Neutrophil (primary cell): ENCODE measurements at regions not wholly inside any gene's neighbourhood (a gene's known extent, or its start where the extent isn't known, plus 50 kb on each side); places are given as distances from the start of the nearest gene placed in this dataset.

ENCODE experiments used
- H3K27ac ChIP-seq: fragments of 200-600 bp; sonication (generic); 2 replicates; pipeline ENCODE4 v1.5.1; 2016; ENCODE audit warnings: mild to moderate bottlenecking, moderate library complexity
- H3K27me3 ChIP-seq: fragments of 200-600 bp; sonication (generic); 2 replicates; pipeline ENCODE4 v1.6.0; 2016; ENCODE audit warnings: mild to moderate bottlenecking
- H3K36me3 ChIP-seq: fragments of 200-600 bp; sonication (generic); 2 replicates; pipeline ENCODE4 v1.5.1; 2017
- H3K4me1 ChIP-seq, 2 experiments: fragments of 200-600 bp in 1 of 2; sonication (generic) in 1 of 2; 1 replicate in 1 of 2; 2 replicates in 1 of 2; pipeline versions ENCODE4 v1.5.1 to v1.6.1; 2013 to 2016; ENCODE audit warnings: low read depth in 1 of 2, low read length in 1 of 2, mild to moderate bottlenecking in 1 of 2, moderate library complexity in 1 of 2; ENCODE audit not compliant: control insufficient read depth in 1 of 2, insufficient read depth in 1 of 2
- H3K4me3 ChIP-seq, 2 experiments: fragments of 200-600 bp in 1 of 2; sonication (generic) in 1 of 2; 1 replicate in 1 of 2; 2 replicates in 1 of 2; pipeline ENCODE4 v1.5.1; 2013 to 2016; ENCODE audit warnings: low read depth in 1 of 2, low read length in 1 of 2, mild to moderate bottlenecking in 1 of 2, moderate library complexity in 1 of 2
- H3K9me3 ChIP-seq: fragments of 200-600 bp; sonication (generic); 2 replicates; pipeline ENCODE4 v1.5.1; 2016
- TF ChIP-seq, protein P1 (sequence below): fragments of 200-600 bp; sonication (generic); IDR thresholded peaks from 2 replicates; pipeline ENCODE4 v1.5.1; 2016; ENCODE audit warnings: antibody characterized with exemption

- TF ChIP-seq, protein P1, sequence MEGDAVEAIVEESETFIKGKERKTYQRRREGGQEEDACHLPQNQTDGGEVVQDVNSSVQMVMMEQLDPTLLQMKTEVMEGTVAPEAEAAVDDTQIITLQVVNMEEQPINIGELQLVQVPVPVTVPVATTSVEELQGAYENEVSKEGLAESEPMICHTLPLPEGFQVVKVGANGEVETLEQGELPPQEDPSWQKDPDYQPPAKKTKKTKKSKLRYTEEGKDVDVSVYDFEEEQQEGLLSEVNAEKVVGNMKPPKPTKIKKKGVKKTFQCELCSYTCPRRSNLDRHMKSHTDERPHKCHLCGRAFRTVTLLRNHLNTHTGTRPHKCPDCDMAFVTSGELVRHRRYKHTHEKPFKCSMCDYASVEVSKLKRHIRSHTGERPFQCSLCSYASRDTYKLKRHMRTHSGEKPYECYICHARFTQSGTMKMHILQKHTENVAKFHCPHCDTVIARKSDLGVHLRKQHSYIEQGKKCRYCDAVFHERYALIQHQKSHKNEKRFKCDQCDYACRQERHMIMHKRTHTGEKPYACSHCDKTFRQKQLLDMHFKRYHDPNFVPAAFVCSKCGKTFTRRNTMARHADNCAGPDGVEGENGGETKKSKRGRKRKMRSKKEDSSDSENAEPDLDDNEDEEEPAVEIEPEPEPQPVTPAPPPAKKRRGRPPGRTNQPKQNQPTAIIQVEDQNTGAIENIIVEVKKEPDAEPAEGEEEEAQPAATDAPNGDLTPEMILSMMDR: no peak
- Histone ChIP-seq H3K27ac (no peak overlapping the region), H3K4me3 (no peak overlapping the region), H3K4me1 (no peaks in the 10 kb centered on the region), H3K27me3 (peaks cover 3% of the 10 kb centered on the region), H3K9me3 (no peaks in the 10 kb centered on the region), H3K36me3 (no peaks in the 10 kb centered on the region)
These were observed 63.3 kb upstream of the IRX5 start for GRCh38 chr16:54867302-54867832.

GRCh38 chr16:54862529-54862928 lies 68.1 kb upstream of the IRX5 start:
- Histone ChIP-seq H3K27me3 (peaks cover 10% of the 10 kb centered on the region), H3K4me3 (no peak overlapping the region), H3K36me3 (no peaks in the 10 kb centered on the region), H3K4me1 (no peaks in the 10 kb centered on the region), H3K27ac (no peak overlapping the region), H3K9me3 (no peaks in the 10 kb centered on the region)
- TF ChIP-seq, protein P1: no peak

DNA sequence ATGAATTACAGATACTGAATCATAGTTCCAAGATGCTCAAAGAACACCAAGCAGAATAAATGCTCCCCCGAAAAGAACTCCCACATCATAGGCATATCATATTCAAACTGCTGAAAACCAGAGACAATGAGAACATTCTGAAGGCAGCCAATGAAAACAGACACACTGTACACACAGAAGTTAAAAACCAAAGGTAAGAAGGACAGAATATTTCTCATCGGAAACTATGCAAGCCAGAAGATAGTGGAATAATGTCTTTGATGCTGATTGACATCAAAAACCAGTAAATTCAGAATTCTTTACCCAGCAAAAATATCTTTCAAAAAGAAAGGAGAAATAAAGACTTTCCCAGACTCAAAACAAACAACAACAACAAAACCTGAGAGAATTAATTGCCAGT lies 73.8 kb upstream of the IRX5 start:
- Histone ChIP-seq H3K27me3 (peaks cover 1% of the 10 kb centered on the region), H3K27ac (no peak overlapping the region), H3K9me3 (no peaks in the 10 kb centered on the region), H3K36me3 (no peaks in the 10 kb centered on the region), H3K4me3 (no peak overlapping the region), H3K4me1 (no peaks in the 10 kb centered on the region)
- TF ChIP-seq, protein P1: no peak

DNA sequence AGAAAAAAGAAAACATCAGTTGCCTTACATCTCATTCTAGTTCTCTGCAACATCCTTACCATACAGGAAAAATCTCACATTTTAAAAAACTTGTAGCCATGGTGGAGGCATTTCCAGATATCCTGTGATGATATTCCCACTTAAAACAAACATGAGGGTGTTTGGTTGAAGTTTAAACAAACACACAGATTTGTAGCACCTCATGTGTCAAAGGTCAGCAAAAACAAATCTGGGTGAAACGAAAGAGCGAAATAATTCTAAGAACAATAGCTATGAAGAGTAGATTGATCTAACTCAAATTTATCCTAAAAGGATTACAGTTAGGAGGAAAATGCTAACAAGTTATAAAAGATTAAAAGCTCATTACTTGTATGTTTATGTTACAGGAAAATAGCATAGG lies 83.1 kb upstream of the IRX5 start:
- Histone ChIP-seq H3K4me1 (no peaks in the 10 kb centered on the region), H3K27ac (no peak overlapping the region), H3K4me3 (no peak overlapping the region), H3K27me3 (no peaks in the 10 kb centered on the region), H3K9me3 (no peaks in the 10 kb centered on the region), H3K36me3 (no peaks in the 10 kb centered on the region)
- TF ChIP-seq, protein P1: no peak

GRCh38 chr16:54847207-54847606 lies 83.5 kb upstream of the IRX5 start:
- H3K4me1 ChIP-seq: no peaks in the 10 kb centered on the region
- H3K36me3 ChIP-seq: no peaks in the 10 kb centered on the region
- H3K9me3 ChIP-seq: no peaks in the 10 kb centered on the region
- TF ChIP-seq, protein P1: no peak
- H3K27ac ChIP-seq: no peak overlapping the region
- H3K27me3 ChIP-seq: no peaks in the 10 kb centered on the region
- H3K4me3 ChIP-seq: no peak overlapping the region

DNA sequence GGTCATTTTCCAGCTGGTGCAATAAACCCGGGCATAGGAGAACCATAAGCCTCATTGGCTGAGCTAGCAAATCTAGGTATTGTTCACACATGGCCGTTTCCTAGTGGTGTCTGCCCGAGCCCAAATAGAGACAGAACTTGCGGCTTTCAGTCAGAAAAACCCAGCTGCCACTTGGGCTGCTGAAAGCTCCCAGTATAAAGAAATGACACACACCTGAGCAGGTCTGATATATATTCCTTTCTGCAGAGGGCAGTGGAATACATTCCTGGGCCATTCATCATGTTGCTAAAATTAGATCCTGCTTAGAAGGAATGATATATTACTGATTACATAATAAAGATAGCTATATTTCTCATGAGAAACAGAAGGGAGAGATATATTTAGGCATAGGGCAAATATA lies 83.9 kb upstream of the IRX5 start:
- no peaks in the 10 kb centered on the region for H3K9me3 ChIP-seq
- H3K27me3 ChIP-seq: no peaks in the 10 kb centered on the region

More for the DNA sequence above, 83.9 kb upstream of the IRX5 start:
- Histone ChIP-seq H3K4me1 (no peaks in the 10 kb centered on the region), H3K4me3 (no peak overlapping the region), H3K36me3 (no peaks in the 10 kb centered on the region), H3K27ac (no peak overlapping the region)
- TF ChIP-seq, protein P1: no peak
